Fibroblast of skin of right quadriceps (primary cell): ENCODE measurements at regions not wholly inside any gene's neighbourhood (a gene's known extent, or its start where the extent isn't known, plus 50 kb on each side); places are given as distances from the start of the nearest gene placed in this dataset.
"Not testable (repeated sequence)": the region's sequence is repeated elsewhere in the genome, so short reads cannot be mapped to it uniquely, and the experiment has no call there.

ENCODE experiments used
- DNase-seq: peaks from one replicate; pipeline ENCODE4 v3.0.0-alpha.2; 2013

DNA sequence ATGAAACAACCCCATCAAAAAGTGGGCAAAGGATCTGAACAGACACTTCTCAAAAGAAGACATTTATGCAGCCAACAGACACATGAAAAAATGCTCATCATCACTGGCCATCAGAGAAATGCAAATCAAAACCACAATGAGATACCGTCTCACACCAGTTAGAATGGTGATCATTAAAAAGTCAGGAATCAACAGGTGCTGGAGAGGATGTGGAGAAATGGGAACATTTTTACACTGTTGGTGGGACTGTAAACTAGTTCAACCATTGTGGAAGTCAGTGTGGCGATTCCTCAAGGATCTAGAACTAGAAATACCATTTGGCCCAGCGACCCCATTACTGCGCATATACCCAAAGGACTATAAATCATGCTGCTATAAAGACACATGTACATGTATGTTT, 179.1 kb downstream of the LRRC70 start:
- not testable (repeated sequence) for DNase-seq

DNA sequence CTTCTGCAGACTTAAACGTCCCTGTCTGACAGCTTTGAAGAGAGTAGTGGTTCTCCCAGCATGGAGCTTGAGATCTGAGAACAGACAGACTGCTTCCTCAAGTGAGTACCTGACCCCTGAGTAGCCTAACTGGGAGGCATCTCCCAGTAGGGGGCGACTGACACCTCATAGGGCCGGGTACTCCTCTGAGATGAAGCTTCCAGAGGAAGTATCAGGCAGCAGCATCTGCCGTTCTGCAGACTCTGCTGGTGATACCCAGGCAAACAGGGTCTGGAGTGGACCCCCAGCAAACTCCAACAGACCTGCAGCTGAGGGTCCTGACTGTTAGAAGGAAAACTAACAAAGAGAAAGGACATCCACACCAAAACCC, 174.4 kb downstream of the LRRC70 start:
- DNase-seq, result not testable (repeated sequence)

DNA sequence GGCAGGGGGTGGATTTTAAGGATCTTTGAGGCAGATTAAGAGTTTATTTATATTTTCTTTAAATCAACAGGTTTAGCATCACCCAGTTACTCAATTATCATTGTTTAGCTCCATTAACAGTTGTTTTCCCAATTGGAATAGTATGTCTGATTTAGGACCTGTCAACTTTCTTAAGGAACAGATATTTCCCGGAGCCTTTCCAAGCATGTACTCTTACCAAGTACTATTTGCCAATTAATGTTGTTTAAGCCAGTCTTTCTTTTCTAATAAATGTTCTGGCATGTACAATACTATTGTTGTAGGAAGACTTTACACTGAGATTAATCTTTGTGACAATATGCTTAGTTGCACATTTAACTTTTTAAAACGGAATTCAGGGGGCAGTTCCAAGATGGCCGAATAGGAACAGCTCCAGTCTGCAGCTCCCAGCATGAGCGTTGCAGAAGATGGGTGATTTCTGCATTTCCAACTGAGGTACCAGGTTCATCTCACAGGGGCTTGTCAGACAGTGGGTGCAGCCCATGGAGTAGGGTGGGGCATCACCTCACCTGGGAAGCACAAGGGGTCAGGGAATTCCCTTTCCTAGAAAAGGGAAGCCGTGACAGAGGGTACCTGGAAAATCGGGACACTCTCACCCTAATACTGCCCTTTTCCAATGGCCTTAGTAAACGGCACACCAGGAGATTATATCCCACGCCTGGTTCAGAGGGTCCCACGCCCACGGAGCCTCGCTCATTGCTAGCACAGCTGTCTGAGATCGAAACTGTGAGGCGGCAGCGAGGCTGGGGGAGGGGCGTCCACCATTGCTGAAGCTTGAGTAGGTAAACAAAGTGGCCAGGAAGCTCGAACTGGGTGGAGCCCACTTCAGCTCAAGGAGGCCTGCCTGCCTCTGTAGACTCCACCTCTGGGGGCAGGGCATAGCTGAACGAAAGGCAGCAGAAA, 173.7 kb downstream of the LRRC70 start:
- not testable (repeated sequence) for DNase-seq

DNA sequence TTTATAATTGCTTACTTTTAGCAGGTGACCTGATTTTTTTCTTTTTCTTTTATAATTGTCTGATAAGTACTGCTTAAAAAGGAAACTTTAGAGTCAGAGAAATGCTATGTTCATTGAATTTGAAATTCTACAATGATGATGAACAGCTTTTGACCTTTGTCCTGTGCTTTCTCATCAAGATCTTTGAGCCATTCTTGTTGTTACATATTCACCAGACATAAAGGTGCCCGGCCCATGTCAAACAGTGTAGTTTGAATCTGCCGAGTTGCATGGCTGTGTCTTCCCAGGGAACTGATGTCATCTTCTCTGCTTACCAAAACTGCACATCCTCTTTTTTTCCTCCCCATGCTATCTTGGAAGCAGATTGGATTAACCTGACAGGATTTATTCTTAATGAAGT, 163.6 kb downstream of the LRRC70 start:
- DNase-seq, result no peak

DNA sequence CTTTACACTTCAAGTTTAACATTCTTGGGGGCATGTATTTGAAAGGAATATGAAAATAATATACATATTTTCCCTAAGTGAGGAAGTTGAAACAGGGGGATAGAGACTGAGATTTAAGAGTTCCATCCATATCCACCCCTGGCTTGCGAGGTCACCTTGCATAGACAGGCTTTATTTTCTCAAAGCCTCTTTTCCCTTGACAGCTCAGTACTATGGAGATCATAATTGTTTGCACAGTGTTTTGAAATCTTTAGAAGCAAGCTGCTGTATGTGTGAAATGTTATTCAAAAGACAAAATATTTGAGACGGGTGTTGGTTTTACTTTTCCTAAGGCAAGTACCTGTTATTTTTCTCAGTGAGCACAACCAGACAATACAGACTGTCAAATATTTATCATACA, 163.1 kb downstream of the LRRC70 start:
- no peak for DNase-seq

DNA sequence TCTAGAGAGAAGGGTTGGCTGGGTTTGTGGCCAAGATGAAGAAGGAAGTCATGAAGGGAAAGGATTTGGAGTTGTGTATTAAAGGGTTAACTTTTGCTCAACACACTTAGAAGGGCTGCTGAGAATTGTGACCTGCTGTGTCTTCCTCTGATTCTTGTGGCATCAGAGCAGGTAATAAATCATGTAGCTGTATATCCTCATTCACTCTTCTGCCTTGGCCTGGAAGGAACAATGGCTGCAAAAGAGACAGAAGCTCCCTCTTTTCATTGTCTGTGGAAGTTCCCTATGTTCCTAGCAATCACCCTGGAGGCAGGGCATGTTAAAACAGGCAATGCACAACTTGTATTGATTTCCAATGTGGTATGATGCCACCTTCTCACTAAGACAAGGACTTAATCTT, 159.1 kb downstream of the LRRC70 start:
- DNase-seq, result no peak

DNA sequence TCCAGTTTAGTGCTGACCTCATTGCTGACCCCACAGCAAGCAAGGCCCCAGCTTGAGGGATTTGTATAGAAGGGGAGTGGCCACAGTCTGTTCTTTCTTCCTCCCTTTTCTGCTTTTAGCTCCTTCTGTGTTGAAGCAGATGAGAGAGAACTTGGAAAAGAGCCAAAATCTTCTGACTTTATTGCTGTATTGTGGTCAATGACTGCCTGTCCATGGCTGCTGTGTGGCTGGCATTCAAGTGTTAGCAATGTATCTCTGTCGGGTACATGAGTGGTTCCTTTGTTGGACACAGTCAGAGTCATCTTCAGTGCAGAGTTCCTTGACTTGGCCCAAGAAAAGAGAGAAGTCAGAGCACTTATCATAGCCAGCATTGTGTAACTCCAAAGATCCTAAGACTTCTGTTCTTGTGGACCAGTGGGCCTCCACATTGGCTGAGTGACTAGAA, 154.1 kb downstream of the LRRC70 start:
- DNase-seq, result no peak

DNA sequence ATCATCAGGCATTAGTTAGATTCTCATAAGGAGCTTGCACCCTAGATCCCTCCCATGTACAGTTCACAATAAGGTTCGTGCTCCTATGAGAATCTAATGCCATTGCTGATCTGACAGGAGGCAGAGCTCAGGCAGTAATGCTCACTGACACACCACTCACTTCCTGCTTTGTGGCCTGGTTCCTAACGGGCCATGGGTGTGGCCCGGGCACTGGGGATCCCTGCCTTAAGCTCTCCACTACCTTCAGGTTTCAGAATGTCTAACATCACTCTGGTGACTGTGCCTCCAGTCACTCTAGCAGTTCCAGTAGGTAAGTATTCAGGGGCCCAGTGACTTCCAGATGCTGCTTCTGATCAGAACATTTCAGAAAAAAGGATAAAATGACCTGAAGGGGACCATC, 152.4 kb downstream of the LRRC70 start:
- no peak for DNase-seq

DNA sequence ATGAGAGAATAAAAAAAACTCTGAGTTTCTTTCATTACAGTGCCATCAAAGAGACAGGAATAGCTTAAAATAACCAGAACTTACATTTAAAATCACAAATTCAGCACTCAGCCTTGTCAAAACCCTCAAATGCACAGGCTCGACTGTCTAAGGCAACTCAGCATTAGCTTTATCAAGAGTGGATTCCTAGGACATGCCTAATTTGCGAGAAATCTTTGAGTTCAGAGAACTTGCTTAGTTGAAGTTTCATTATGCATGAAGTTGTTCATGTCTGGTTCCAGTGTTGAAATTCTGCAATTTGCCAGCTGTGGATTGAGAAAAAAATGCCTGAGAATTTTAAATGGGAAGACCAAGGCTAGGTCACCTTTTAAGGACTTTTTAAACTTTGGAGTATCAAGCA, 151.1 kb downstream of the LRRC70 start:
- DNase-seq, result no peak

DNA sequence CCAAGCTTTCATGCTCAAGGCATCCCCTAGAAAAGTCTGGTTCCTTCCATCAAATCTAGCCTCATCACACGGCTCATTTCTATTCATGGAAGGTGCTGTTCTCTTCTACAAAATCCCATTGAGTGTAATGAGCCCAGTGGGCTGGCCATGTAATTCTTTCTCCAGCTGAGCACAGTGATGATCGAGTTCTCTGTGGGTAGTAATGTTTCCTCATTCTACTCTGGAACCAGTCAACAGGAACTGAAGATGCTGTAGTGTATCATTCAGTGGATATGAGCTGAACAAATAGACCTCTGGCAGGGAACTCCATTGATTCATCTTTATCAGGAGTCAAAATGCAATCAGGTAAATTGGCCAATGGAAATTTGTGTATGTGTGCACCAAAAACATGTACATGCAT, 149.2 kb downstream of the LRRC70 start:
- no peak for DNase-seq

DNA sequence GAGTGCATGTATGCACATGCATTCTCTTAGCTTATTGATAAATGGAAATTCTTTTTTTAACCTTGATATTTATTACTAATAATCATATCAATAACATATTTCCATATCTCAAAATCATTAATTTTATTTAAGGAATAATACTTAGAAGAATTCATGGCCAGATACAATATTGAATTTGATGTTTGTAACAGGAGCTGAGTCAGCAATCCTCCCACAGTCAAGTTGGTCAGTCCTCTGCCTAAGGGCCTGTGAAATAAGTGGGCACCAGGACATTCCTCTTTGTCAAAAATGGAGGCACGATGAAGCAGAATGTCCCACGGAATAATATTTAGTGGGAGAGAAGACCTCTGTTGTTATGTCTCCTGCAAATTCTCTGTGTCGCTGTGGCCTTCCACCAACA, 148.6 kb downstream of the LRRC70 start:
- no peak for DNase-seq

DNA sequence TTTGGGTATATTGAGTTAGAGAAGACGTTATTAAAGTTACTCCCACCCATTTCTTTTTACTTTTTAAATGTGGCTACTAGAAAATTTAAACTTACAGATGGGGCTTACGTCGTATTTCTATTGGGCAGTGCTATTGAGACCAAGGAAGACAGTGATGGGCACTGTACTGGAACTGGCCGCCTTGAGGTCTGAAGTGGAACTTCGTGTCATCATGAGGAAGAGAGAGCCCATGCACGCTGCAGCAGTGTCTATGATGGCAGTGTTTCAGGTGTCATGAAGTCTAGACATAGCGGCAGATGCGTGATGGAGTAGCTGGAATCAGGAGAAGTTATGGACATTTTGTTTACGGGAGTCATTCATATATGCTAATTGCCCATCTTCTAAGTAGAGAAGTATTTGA, 143.7 kb downstream of the LRRC70 start:
- no peak for DNase-seq

DNA sequence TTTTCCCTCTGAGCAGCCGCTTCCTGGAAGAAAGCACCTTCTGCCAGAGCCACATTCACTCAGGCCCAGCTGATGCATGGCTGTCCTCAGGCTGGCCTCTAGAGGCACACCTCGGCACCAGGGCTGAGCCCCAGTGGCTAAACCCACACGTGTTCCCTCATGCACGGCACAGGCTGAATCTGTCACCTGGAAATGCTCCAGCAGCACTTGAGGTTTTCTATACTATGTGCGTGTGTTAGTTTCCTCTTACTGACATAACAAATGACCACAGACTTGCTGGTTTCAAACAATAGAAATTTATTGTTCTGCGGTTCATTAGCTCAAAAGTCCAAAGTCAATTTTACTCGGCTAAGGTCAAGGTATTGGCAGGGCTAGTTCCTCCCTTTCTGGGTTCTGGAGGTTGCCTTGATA, 141.4 kb downstream of the LRRC70 start:
- DNase-seq, result no peak

DNA sequence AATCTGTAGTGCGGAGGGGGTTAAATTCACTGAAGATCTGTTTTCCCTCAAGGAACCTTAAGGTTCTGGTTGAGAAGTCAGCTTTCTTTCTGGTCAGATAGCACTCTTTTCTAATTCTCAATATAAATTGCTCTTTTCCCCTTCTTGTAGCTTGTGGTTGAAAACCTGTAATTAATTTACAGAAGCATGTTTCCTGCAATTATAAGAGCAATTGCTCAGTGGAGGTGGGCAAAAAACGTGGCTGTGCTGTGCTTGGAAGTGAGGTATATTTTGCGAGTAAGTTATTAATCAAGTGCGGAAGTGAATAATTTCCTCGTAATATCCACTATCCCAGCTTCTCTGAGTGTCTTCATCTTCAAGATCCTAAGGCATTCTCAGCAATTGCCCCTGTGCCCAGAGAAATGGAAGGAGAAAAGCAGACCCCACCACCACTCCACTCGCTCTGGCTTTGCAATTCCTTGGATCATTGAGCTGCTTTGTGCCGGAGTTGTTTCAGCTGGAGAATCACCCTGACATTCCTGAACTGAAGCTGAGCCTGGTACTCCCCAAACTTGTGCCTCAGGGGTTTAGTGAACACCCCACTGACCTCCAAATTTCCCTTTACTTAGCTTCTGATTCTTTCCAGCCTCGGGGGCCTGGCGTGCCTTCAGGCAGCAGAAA, 140.6 kb downstream of the LRRC70 start:
- no peak for DNase-seq

DNA sequence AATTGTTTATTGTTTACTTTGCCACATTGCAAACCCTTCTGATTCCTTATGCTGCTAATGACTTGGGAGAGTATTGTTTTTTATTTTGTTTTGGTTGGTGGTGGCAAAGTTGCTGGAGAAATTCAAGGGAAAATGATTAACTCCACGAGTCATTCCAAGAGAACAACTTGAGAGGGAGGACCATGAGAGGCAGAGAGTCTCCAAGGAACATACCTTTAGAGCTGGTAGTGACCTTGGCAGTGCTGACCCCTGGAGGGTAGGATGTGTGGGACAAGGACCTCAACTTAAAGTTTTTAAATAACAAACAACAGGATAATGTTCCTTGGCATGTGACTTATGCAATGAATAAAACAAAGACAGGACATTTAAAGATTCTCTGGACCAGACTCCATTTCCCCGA, 139.7 kb downstream of the LRRC70 start:
- no peak for DNase-seq

DNA sequence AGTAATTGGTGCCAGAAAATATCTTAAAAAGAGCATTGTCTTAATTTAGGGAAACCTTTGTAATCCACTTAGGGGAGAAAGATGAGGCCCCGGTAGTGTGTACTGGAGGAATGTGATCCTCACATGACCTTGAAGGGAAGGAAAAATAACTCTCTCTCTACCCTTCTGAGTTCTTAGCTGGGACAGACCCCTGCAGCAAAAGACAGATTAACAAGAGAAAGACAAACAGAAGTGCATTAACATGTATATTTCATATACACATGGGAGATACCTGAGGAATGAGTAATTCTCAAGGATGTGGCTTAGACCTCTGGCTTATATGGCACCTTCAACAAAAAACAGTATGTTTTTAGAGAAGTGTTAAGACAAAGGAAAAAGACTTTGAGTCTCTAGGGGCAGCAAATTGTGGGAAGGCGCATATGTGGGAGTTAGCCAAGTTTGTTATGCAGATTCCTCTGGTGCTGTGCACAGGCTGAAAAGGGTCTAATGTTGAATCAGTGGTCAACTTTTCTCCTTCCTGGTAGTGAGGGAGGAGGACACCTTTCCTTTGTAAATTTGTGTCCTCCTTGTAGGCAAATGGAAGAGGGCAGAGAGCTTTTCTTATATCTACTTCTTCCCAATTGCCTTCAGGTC, 138.8 kb downstream of the LRRC70 start:
- no peak for DNase-seq

DNA sequence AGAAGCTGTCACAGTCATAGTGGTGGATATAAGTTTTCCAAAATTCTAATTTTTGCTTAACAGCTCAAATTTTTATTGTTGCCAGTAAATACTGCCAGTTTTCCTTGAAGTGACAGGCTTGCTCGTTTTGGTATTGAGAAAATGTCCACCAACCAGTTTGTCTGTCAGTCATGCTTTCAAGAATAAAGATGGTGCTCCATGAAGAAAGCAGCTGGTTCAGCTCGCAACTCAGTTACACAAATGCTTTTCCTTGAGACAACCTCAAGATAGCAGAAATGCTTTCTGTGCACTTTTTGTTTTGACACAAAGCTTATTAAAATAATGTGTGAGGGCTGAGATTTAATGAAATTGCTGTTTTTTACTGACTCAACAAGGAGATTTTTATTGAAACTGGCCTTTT, 135.7 kb downstream of the LRRC70 start:
- no peak for DNase-seq

DNA sequence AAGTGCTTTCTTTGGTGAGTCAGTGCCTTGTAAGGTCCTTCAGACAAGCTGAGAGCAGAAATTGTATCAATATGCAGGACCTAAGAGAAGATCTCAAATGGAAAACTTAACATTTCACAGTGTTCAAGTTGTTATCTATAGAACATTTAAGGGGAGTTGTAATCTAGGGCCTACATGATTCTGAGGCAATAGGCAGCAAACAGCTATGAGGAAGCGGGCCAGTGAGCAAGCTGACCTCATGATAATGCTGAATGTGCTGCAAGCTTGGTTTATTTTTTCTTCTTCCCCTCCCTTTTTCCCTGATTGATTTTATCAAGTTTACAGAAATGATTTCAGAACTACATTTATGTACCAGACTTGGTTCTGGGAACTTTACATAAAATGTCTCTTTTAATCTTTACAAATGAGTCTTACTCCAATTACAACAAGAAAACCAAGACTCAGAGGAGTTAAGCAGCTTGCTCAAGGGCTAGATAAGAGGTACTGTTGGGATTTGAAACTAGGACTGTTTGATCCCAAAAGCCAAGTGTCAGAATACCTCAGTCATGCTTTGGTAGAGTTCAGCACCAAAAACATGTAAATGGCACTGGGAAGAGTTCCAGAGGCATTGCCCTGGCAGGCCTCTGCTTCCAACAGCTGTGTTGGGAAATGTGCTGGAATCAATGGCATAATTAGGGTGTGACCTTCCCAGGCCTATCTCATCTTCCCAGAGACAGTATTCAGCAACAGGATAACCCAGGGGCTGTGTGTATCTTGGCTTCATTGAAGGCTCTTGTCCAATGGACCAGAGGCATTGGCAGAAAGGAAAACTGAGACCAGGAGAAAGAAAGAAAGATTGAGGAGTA, 130.1 kb downstream of the LRRC70 start:
- DNase-seq, result no peak

DNA sequence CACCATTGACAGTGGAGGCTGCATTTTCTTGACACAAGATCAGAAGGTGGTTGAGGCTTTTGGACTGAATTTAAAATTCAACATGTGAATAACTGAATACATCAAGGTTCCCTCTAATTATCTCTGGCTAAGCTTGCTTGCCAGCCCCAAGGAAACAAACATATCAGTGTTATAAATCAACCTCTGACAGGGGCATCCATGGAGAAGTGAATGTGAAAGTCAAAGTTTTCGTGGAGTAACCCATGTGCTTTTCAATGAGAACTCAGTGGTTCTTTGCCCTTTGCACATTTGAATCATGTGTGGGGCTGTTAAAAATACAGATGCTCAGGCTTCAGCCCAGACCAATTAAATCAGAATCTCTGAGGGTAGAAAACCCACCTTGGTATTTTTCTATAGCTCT, 128.9 kb downstream of the LRRC70 start:
- no peak for DNase-seq

DNA sequence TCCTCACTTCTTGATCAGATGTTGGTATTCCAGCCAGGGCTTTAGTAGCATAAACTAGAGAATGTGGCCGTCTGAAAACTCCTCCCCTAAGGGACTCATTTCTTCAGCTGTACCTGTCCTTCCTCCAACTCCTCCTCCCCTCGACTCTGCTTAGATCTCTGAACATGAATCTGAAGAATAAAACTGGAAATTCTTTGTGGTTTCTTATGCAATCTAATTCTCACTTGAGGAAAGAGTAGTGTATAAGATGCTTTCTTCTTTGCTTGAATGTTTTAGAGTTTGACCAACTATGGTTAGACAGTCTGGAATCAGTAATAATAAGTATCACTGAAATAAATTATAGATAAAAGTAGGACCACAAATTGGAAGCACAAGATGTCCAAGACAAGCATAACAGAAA, 128.5 kb downstream of the LRRC70 start:
- DNase-seq, result no peak

DNA sequence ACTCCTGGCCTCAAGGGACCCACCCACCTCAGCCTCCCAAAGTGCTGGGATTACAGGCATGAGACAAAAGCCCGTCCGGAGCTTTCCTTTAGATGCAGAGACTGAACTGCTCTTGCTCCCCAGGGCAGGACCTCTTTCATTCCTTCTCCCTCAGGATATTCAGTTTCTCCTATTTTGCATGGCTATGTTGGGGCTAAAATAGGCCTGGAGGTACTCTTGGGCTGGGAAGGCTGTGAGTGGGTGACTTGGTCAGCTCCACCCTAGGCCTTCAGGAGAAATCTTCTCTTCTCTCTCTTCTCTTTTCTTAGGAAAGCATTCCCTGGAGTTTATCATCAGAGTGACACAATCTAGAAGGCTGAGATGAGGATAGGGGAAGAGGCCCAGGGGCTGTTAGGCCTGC, 126.4 kb downstream of the LRRC70 start:
- DNase-seq, result no peak

DNA sequence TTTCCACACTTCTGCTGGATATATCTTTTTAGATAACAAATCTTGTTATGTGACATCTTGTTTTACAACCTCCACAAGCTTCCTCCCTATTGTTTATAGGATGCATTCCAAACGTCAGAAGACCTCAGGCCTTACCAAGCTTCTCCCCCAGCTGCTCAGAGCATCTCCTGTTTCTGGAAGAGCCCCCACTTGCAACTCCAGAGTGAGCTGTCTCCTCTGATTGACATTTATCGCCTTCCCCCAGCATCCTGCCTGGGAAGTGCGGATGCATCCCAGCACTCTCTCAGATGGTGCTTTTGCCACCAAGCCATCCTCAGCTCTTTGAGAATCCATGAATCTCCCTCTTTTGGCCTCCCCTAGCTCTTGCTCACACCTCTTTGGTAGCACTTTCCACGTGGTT, 123.5 kb downstream of the LRRC70 start:
- DNase-seq, result no peak

DNA sequence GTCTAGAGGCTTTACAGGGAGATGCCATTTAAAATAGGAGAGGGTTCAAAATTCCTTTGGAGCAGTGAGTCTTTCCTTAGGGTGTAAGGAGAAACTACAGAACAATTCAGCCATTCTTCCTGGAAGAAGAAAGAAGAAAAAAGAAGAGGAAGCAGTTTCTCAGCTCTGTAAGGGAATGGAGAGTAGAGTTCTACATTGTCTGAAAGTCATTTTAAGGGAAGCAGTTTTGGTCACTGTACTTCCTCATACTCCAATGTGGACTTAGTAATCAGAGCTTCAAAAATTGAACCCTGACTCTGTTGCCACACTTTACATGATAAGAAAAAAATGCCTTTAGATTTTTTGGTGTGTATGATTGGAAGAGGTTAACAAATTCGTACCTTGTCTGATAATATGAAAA, 122.4 kb downstream of the LRRC70 start:
- DNase-seq, result no peak
